Calu3 (cell line): ENCODE measurements at regions not wholly inside any gene's neighbourhood (a gene's known extent, or its start where the extent isn't known, plus 50 kb on each side); places are given as distances from the start of the nearest gene placed in this dataset.

Source experiments
- BruUV-seq: library from RNA; stranded (reverse); fragments of 400-500 nt; replicated peaks from 2 replicates; lab custom pipeline; 2021; lab: Mats Ljungman, UMichigan
- CTCF ChIA-PET: fragments of 300-600 bp; sonication (Branson Sonifier 250); formaldehyde crosslinking; loops from one replicate; lab custom pipeline; 2022; ENCODE audit warnings: antibody characterized with exemption; lab: Charles Lee
- DNase-seq: peaks from one replicate; pipeline ENCODE4 v3.0.0; 2022
- H3K27ac Mint-ChIP-seq: one replicate; pipeline ENCODE4 v1.8.0; 2022; ENCODE audit warnings: mixed read lengths; ENCODE audit not compliant: unreplicated experiment
- H3K27me3 Mint-ChIP-seq: one replicate; pipeline ENCODE4 v1.8.0; 2022; ENCODE audit warnings: mixed read lengths; ENCODE audit not compliant: unreplicated experiment
- H3K36me3 Mint-ChIP-seq: one replicate; pipeline ENCODE4 v1.8.0; 2022; ENCODE audit warnings: mild to moderate bottlenecking, moderate library complexity, mixed read lengths; ENCODE audit not compliant: insufficient read depth, unreplicated experiment
- H3K4me1 Mint-ChIP-seq: one replicate; pipeline ENCODE4 v1.8.0; 2022; ENCODE audit warnings: mild to moderate bottlenecking, low read depth, mixed read lengths; ENCODE audit not compliant: unreplicated experiment
- H3K4me3 Mint-ChIP-seq: one replicate; pipeline ENCODE4 v1.8.0; 2022; ENCODE audit warnings: mild to moderate bottlenecking, low read depth, moderate library complexity, mixed read lengths; ENCODE audit not compliant: unreplicated experiment
- H3K9me3 Mint-ChIP-seq: one replicate; pipeline ENCODE4 v1.8.0; 2022; ENCODE audit warnings: low read depth, mixed read lengths; ENCODE audit not compliant: unreplicated experiment
- intact Hi-C: fragments of 100-400 bp; cut with micrococcal nuclease; formaldehyde crosslinking; loops from one replicate; pipeline ENCODE4 v1.10.0; 2022; ENCODE audit not compliant: unreplicated experiment
- TF ChIP-seq, protein P1 (sequence below): fragments of 200-600 bp; IDR thresholded peaks from one replicate; pipeline ENCODE4 v1.8.0; 2022; ENCODE audit warnings: antibody characterized with exemption; ENCODE audit not compliant: unreplicated experiment

DNA sequence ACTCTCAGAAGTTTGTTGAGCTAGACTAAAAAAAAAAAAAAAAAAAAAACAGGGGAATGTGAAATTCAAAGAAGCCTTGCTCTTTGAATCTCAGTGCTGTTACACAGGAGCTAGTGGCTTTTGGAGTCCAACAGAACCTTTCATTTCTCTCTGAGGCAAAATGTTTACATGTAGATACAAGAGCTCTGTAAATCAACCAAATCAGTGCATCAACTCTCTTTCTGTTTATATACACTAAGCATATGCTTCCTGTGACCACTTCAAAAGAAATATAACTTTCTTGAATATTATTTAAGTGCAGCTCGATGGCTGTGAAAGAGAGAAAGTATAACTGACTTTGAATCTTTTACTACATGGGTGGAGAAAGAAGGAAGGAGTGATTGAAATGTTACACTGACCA lies 115.3 kb upstream of the ITGA1 start:
- H3K27me3 Mint-ChIP-seq = no peaks in the 10 kb centered on the region
- no peaks in the 10 kb centered on the region for H3K9me3 Mint-ChIP-seq
- no peak overlapping the region for H3K4me3 Mint-ChIP-seq
- H3K36me3 Mint-ChIP-seq = no peaks in the 10 kb centered on the region
- peaks cover 9% of the 10 kb centered on the region for H3K4me1 Mint-ChIP-seq
- intact Hi-C loops = no loop called here
- CTCF ChIA-PET = interaction anchor here (0.7 kb wide), 2 partner anchors 827 to 1386 kb away, joined by 4 to 7 read pairs; no protein-coding TSS in a partner anchor
- no TSS peak for BruUV-seq
- DNase-seq = no peak
- TF ChIP-seq, protein P1, sequence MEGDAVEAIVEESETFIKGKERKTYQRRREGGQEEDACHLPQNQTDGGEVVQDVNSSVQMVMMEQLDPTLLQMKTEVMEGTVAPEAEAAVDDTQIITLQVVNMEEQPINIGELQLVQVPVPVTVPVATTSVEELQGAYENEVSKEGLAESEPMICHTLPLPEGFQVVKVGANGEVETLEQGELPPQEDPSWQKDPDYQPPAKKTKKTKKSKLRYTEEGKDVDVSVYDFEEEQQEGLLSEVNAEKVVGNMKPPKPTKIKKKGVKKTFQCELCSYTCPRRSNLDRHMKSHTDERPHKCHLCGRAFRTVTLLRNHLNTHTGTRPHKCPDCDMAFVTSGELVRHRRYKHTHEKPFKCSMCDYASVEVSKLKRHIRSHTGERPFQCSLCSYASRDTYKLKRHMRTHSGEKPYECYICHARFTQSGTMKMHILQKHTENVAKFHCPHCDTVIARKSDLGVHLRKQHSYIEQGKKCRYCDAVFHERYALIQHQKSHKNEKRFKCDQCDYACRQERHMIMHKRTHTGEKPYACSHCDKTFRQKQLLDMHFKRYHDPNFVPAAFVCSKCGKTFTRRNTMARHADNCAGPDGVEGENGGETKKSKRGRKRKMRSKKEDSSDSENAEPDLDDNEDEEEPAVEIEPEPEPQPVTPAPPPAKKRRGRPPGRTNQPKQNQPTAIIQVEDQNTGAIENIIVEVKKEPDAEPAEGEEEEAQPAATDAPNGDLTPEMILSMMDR = no peak
- no peak overlapping the region for H3K27ac Mint-ChIP-seq

GRCh38 chr5:52673495-52673894 lies 114.2 kb upstream of the ITGA1 start:
- Mint-ChIP-seq H3K4me1 (peaks cover 9% of the 10 kb centered on the region), H3K36me3 (no peaks in the 10 kb centered on the region), H3K27me3 (no peaks in the 10 kb centered on the region), H3K9me3 (no peaks in the 10 kb centered on the region), H3K27ac (no peak overlapping the region), H3K4me3 (no peak overlapping the region)
- CTCF ChIA-PET = no interaction called here
- intact Hi-C loops = no loop called here
- BruUV-seq = no TSS peak
- DNase-seq = no peak
- TF ChIP-seq, protein P1 = no peak

DNA sequence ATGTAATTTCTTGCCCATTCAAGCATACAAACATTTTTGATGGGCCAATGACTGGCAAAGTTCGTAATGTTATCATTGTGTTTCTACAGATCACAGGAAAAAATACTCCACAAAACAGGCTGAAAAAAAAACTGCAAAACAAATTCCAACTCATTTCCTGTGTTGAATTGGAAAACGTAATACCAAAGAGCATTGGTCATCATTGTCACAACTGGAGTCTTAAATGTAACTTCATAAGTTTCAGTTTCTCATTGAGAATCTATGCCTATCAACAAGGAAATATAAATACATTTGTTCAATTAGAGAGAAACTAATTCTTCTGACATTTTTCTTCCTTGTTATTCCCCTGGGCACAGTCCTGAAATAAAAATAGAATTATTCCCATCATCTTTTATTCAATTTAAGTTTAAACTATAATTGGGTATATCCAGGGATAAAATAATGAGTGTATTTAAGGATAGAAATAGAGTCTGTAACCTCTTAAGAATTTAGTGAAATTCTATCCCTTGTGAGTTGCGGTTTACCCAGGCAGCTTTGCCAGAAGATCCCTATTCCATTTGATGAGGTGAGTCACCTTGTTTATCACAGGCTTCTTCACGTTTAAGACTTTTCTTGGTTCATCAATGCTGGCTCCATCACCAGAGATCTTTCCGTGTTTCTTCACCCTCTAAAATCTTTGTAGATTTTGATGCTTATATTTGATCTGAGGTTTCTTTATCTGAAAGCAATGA lies 112.7 kb upstream of the ITGA1 start:
- TF ChIP-seq, protein P1 = no peak
- intact Hi-C loops = no loop called here
- BruUV-seq = no TSS peak
- H3K27ac Mint-ChIP-seq = no peak overlapping the region
- H3K4me1 Mint-ChIP-seq = peaks cover 9% of the 10 kb centered on the region
- H3K27me3 Mint-ChIP-seq = no peaks in the 10 kb centered on the region
- H3K9me3 Mint-ChIP-seq = peaks cover 1% of the 10 kb centered on the region
- CTCF ChIA-PET = no interaction called here
- H3K36me3 Mint-ChIP-seq = no peaks in the 10 kb centered on the region
- DNase-seq = no peak
- no peak overlapping the region for H3K4me3 Mint-ChIP-seq

DNA sequence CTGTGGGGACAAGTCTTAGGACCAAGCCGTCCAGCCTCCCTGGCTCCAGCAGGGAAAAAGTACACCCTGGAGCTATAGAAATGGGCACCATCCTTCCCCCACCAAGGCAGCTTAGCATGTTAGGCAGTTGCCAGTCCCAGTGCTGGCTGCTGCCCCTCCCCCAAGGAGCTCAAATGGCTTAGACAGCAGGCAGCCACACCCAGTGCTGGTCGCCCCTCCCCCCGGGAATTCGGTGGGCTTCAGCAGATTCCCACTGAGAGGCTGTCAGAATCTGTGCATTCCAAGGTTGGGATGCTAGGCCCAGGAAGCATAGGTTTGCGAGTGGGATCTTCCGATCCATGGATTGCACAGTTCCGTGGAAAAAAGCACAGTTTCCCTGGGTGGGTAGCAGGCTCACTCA lies 105.2 kb upstream of the ITGA1 start:
- Mint-ChIP-seq H3K27ac (no peak overlapping the region), H3K36me3 (no peaks in the 10 kb centered on the region), H3K9me3 (peaks cover 2% of the 10 kb centered on the region), H3K4me3 (no peak overlapping the region), H3K27me3 (no peaks in the 10 kb centered on the region), H3K4me1 (peaks cover 26% of the 10 kb centered on the region)
- TF ChIP-seq, protein P1 = no peak
- intact Hi-C loops = no loop called here
- CTCF ChIA-PET = no interaction called here
- no peak for DNase-seq
- no TSS peak for BruUV-seq
